Endothelial cell of umbilical vein (primary cell): ENCODE measurements at regions not wholly inside any gene's neighbourhood (a gene's known extent, or its start where the extent isn't known, plus 50 kb on each side); places are given as distances from the start of the nearest gene placed in this dataset.

Experiments
- BruUV-seq: library from RNA; stranded (reverse); fragments of 400-500 nt; replicated peaks from 2 replicates; lab custom pipeline; 2021; lab: Mats Ljungman, UMichigan
- CTCF ChIA-PET: fragments of 300-600, 350-600 bp; sonication (Branson Sonifier 250); formaldehyde crosslinking; loops from one replicate; lab custom pipeline; 2021; ENCODE audit warnings: antibody characterized with exemption, inconsistent platforms; lab: Charles Lee
- POLR2A ChIA-PET: fragments of 300-600, 350-600 bp; sonication (Branson Sonifier 250); formaldehyde crosslinking; loops from one replicate; lab custom pipeline; 2021; ENCODE audit warnings: antibody characterized with exemption, inconsistent platforms; lab: Charles Lee
- DNase-seq: peaks from one replicate; pipeline ENCODE4 v3.0.0-alpha.2; 2011; ENCODE audit warnings: low read depth, low spot score
- FAIRE-seq: peaks from 2 replicates; lab custom pipeline; 2011; peaks lifted over from hg19 to GRCh38; lab: Jason Lieb, UNC
- H2AFZ ChIP-seq: 2 replicates; pipeline ENCODE4 v1.6.0; 2012; ENCODE audit warnings: low read depth, low read length, control low read depth, inconsistent platforms
- H3K27ac ChIP-seq: 2 replicates; pipeline ENCODE4 v1.5.1; 2011; ENCODE audit warnings: low read depth, mild to moderate bottlenecking, control low read depth, low read length, moderate library complexity; ENCODE audit not compliant: insufficient read depth
- H3K27me3 ChIP-seq, 2 experiments: 2 replicates each; pipeline versions ENCODE4 v1.6.0 to v1.6.1; 2011; ENCODE audit warnings: low read length in 2 of 2, mixed read lengths in 1 of 2; ENCODE audit not compliant: control insufficient read depth in 2 of 2, insufficient read depth in 2 of 2
- H3K36me3 ChIP-seq, 2 experiments: 2 replicates in 1 of 2; 3 replicates in 1 of 2; pipeline ENCODE4 v1.5.1; 2011; ENCODE audit warnings: low read length in 2 of 2, mild to moderate bottlenecking in 1 of 2, moderate library complexity in 1 of 2; ENCODE audit not compliant: control insufficient read depth in 2 of 2, insufficient read depth in 2 of 2; ENCODE audit errors: extremely low read depth in 1 of 2
- H3K4me1 ChIP-seq: 3 replicates; pipeline ENCODE4 v1.5.1; 2011; ENCODE audit warnings: mild to moderate bottlenecking, low read length; ENCODE audit not compliant: control insufficient read depth, insufficient read depth; ENCODE audit errors: extremely low read depth
- H3K4me2 ChIP-seq: 2 replicates; pipeline ENCODE4 v1.6.1; 2011; ENCODE audit warnings: low read length, control low read depth, mixed read lengths; ENCODE audit not compliant: insufficient read depth
- H3K4me3 ChIP-seq, 3 experiments: fragments of 200-600 bp in 1 of 3; sonication (generic), shearing (Covaris generic) in 1 of 3; replicated peaks in 1 of 3; 2 replicates each; pipeline ENCODE4 v1.5.1; 2011 to 2016; ENCODE audit warnings: control low read depth in 3 of 3, low read length in 3 of 3, mild to moderate bottlenecking in 2 of 3, inconsistent platforms in 1 of 3, low read depth in 1 of 3, moderate library complexity in 1 of 3; ENCODE audit not compliant: insufficient read depth in 1 of 3
- H3K79me2 ChIP-seq: 2 replicates; pipeline ENCODE4 v1.6.0; 2012; ENCODE audit warnings: low read length, inconsistent platforms; ENCODE audit not compliant: control insufficient read depth, insufficient read depth
- H3K9ac ChIP-seq: replicated peaks from 2 replicates; pipeline ENCODE3; 2011; ENCODE audit warnings: low read length, control low read depth; ENCODE audit not compliant: insufficient read depth; ENCODE audit errors: extremely low read depth
- H3K9me1 ChIP-seq: replicated peaks from 3 replicates; pipeline ENCODE4 v1.6.0; 2011; ENCODE audit warnings: mild to moderate bottlenecking, low read length; ENCODE audit not compliant: control insufficient read depth, insufficient read depth; ENCODE audit errors: extremely low read depth
- H3K9me3 ChIP-seq: replicated peaks from 2 replicates; pipeline ENCODE4 v1.5.1; 2012; ENCODE audit warnings: low read length, inconsistent platforms; ENCODE audit not compliant: control insufficient read depth, insufficient read depth
- H4K20me1 ChIP-seq: replicated peaks from 2 replicates; pipeline ENCODE3; 2011; ENCODE audit warnings: mild to moderate bottlenecking, low read length; ENCODE audit not compliant: control insufficient read depth, insufficient read depth; ENCODE audit errors: extremely low read depth
- EZH2 ChIP-seq: IDR thresholded peaks from 2 replicates; pipeline ENCODE4 v1.6.1; 2012; ENCODE audit warnings: borderline replicate concordance, low read depth, mild to moderate bottlenecking, moderate library complexity, low read length, inconsistent platforms; ENCODE audit not compliant: severe bottlenecking
- FOS ChIP-seq: IDR thresholded peaks from 2 replicates; pipeline ENCODE4 v1.6.1; 2011; ENCODE audit warnings: mild to moderate bottlenecking, low read length, moderate library complexity, borderline replicate concordance; ENCODE audit not compliant: insufficient read depth
- GATA2 ChIP-seq: IDR thresholded peaks from 2 replicates; pipeline ENCODE4 v1.7.0; 2011; ENCODE audit warnings: low read depth, mild to moderate bottlenecking, moderate library complexity, mixed read lengths, low read length; ENCODE audit not compliant: insufficient read length, insufficient read depth
- JUN ChIP-seq: IDR thresholded peaks from 2 replicates; pipeline ENCODE4 v1.6.1; 2011; ENCODE audit warnings: borderline replicate concordance, low read depth; ENCODE audit not compliant: insufficient read length, insufficient read depth
- MYC ChIP-seq: IDR thresholded peaks from one replicate; pipeline ENCODE4 v1.6.1; 2011; ENCODE audit warnings: mild to moderate bottlenecking, low read depth, low read length
- POLR2A ChIP-seq: IDR thresholded peaks from 2 replicates; pipeline ENCODE4 v1.6.1; 2012; ENCODE audit warnings: low read depth, mild to moderate bottlenecking, control low read depth, low read length
- POLR2AphosphoS5 ChIP-seq: IDR thresholded peaks from 2 replicates; pipeline ENCODE4 v1.6.1; 2012; ENCODE audit warnings: low read depth, mild to moderate bottlenecking, control low read depth, low read length, moderate library complexity; ENCODE audit not compliant: insufficient read depth
- dilution Hi-C: fragments of 300-500 bp; cut with MboI; formaldehyde crosslinking; loops from one replicate; pipeline ENCODE4 v1.15.0; 2019; ENCODE audit warnings: low sequenced_read_pairs; ENCODE audit not compliant: extremely low pct_ligation_motif_present
- intact Hi-C: fragments of 100-400 bp; cut with micrococcal nuclease; formaldehyde crosslinking; loops from one replicate; pipeline ENCODE4 v1.10.0; 2022
- TF ChIP-seq, protein P1 (sequence below): IDR thresholded peaks from 2 replicates; pipeline ENCODE4 v1.6.1; 2011; ENCODE audit not compliant: insufficient read depth, insufficient read length
- TF ChIP-seq, protein P2 (sequence below), 2 donors: IDR thresholded peaks; 1 replicate in 1 of 2; 2 replicates in 1 of 2; pipeline ENCODE4 v1.5.1; 2011; ENCODE audit warnings: low read length in 2 of 2, mild to moderate bottlenecking in 2 of 2, moderate library complexity in 2 of 2, control low read depth in 1 of 2, inconsistent platforms in 1 of 2, low read depth in 1 of 2; ENCODE audit not compliant: insufficient read depth in 1 of 2; ENCODE audit errors: extremely low read depth in 1 of 2

DNA sequence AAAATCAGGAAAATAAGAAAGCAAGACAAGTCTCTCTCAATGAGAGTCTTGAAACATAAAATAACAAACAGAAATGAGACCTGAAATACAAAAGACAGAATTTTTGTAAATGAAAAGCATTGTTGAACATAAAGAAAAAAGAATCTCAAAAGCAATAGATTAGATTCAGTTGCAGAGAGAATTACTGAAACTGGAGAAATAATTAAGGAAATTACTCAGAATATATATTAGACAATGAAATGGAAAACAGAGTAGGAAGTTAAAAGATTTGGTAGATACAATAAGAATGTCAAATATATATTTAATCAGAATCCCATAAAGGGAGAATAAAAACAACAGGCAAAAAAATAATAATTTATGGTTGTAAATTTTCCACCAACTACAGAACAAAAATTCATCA, 308.3 kb downstream of the CRPPA start:
- DNase-seq (no peak), FAIRE-seq (no peak)
- Histone ChIP-seq H3K4me1 (no peaks in the 10 kb centered on the region), H3K36me3 (no peaks in the 10 kb centered on the region), H3K79me2 (no peaks in the 10 kb centered on the region), H3K27ac (no peak overlapping the region), H4K20me1 (no peaks in the 10 kb centered on the region), H3K4me3 (no peak overlapping the region), H3K9me1 (no peaks in the 10 kb centered on the region), H3K9ac (no peak overlapping the region), H3K27me3 (no peaks in the 10 kb centered on the region), H3K4me2 (no peak overlapping the region), H3K9me3 (peaks cover 1% of the 10 kb centered on the region), H2AFZ (no peak overlapping the region)
- POLR2A ChIA-PET: no interaction called here
- intact Hi-C loops: loop anchor here (5.0 to 10.0 kb wide), 2 partner anchors 804 to 1182 kb away; partner anchors contain the start of gene AHR
- BruUV-seq: no TSS peak
- CTCF ChIA-PET: interaction anchor here (1.1 kb wide), 1 partner anchor 15 kb away, joined by 3 read pairs; no protein-coding TSS in a partner anchor
- dilution Hi-C loops: no loop called here
- TF ChIP-seq, protein P1, sequence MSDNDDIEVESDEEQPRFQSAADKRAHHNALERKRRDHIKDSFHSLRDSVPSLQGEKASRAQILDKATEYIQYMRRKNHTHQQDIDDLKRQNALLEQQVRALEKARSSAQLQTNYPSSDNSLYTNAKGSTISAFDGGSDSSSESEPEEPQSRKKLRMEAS: no peak
- TF ChIP-seq EZH2 (no peak), GATA2 (no peak), POLR2A (no peak), MYC (no peak), POLR2AphosphoS5 (no peak), JUN (no peak), FOS (no peak)
- TF ChIP-seq, protein P2, sequence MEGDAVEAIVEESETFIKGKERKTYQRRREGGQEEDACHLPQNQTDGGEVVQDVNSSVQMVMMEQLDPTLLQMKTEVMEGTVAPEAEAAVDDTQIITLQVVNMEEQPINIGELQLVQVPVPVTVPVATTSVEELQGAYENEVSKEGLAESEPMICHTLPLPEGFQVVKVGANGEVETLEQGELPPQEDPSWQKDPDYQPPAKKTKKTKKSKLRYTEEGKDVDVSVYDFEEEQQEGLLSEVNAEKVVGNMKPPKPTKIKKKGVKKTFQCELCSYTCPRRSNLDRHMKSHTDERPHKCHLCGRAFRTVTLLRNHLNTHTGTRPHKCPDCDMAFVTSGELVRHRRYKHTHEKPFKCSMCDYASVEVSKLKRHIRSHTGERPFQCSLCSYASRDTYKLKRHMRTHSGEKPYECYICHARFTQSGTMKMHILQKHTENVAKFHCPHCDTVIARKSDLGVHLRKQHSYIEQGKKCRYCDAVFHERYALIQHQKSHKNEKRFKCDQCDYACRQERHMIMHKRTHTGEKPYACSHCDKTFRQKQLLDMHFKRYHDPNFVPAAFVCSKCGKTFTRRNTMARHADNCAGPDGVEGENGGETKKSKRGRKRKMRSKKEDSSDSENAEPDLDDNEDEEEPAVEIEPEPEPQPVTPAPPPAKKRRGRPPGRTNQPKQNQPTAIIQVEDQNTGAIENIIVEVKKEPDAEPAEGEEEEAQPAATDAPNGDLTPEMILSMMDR (IDR thresholded peaks at IDR 0.05; ENCODE audit: extremely low read depth in 1 of 2, insufficient read depth in 1 of 2, low read depth in 1 of 2, low read length in 2 of 2): no peak
